GM18868 (cell line): ENCODE measurements at regions not wholly inside any gene's neighbourhood (a gene's known extent, or its start where the extent isn't known, plus 50 kb on each side); places are given as distances from the start of the nearest gene placed in this dataset.

Experiments
- ATAC-seq: cut with Tn5 transposase; IDR thresholded peaks from one replicate; pipeline ENCODE4 v1.9.1; 2021; ENCODE audit warnings: mild to moderate bottlenecking, moderate library complexity; ENCODE audit not compliant: unreplicated experiment

DNA sequence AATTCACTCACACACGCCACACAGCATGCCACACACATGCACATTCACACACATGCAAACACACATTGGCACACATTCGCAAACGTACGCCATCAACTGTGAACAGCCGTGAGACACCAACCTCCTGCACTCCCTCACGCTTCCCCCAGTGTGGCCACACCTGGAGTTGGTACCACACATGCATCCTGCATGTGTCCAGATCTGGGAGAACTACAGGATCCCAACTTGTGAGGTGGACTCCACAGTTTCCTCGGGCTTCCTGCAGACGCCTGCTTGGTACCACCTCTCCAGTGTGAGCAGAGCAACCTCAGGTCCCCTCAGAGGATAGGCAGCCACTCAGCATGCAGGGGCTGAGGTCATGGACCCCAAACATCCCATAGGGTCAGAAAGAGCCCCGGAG, 239.0 kb downstream of the EIPR1 start:
- no peak for ATAC-seq

DNA sequence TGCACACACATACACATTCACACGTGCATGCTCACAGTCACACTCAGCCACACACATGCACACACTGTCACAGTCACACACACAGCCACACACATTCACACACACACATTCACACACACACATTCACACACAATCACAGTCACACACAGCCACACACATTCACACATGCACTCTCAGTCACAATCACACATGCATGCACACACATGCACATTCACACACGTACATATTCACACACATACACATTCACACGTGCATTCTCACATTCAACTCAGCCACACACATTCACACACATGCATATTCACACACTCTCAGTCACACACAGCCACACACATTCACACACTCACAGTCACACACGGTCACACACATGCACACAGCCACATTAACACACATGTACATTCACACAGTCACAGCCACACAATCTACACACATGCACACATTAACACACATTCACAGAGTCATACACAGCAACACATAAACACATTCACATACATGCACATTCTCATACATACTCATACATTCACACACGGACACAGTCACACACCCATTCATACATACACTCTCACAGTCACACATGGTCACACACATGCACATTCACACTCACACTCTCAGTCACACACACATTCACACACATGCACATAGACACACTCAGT, 239.8 kb downstream of the EIPR1 start:
- no peak for ATAC-seq

DNA sequence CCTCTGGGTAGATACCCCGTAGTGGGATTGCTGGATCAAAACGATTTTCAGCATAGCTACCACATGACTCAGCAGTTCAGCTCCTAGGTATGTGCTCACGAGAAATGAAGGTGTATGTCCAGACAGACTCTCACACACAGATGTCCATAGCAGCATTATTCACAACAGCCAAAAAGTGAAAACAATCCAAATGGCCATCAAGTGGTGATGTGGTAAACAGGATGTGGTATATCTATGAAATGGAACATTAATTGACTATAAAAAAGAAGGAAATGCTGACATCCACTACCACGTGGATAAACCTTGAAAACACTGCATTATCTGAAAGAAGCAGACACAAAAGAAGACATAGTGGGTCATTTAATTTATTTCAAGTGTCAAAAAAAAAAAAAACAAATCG, 241.9 kb downstream of the EIPR1 start:
- ATAC-seq, result no peak

DNA sequence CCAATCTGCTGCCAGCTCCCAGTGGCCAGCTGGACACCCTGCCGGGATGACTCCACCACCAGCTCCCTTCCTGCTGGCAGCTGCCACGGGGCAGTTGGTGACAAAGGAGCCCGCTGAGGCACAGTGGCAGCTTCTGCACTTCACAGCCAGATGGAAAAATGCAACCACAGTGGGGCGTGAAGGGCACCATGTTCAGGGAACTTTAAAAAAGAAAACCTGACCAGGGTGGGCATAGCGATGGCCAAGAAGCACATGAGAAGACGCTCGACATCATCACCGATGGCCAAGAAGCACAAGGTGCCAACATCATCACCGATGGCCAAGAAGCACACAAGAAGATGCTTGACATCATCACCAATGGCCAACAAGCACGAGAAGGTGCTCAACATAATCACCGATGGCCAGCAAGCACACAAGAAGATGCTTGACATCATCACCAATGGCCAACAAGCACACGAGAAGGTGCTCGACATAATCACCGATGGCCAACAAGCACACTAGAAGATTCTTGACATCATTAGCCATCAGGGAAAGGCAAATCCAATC, 243.5 kb downstream of the EIPR1 start:
- no peak for ATAC-seq

DNA sequence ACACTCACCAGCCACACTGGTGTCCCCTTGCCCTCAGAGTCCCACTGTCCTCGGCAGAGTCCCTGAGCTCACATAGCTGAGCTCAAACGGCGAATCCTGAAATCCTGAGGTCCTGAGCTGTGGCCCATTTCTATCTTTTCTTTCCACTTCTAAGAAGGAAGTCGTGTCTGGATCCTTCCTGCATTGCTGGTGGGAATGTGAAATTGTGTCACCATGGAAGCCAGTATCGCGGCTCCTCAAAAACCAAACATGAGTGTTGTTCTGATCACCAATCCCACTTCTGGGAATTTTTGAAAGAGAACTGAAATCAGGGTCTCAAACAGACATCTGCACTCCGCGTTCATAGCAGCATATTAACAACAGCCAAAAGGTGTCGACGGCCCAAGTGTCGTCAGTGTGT, 244.7 kb downstream of the EIPR1 start:
- no peak for ATAC-seq

DNA sequence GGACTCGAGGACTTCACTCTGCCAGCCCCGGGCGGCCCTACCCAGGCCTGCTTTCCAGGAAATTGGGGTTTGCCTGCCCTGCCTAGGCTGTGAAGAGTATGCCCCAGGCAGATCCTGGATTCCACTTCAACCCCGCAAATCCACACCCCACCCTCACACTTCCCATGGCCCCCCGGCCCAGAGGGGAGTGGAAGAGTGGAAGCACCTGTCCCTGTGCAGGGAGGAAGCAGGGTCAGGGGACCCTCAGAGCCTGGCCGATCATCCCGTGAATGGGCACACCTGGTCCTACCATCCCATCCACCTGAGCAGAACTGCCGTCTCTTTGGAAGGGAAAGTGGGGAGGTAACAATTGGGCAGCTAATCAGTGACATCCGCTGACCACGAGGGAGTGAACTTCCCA, 245.2 kb downstream of the EIPR1 start:
- ATAC-seq, result no peak

GRCh38 chr2:3131636-3132326, 245.8 kb downstream of the EIPR1 start:
- no peak for ATAC-seq

GRCh38 chr2:3130889-3131635, 246.6 kb downstream of the EIPR1 start:
- no peak for ATAC-seq

GRCh38 chr2:3130444-3130843, 247.2 kb downstream of the EIPR1 start:
- no peak for ATAC-seq

GRCh38 chr2:3129867-3130266, 247.8 kb downstream of the EIPR1 start:
- no peak for ATAC-seq

GRCh38 chr2:3128786-3129185, 248.8 kb downstream of the EIPR1 start:
- ATAC-seq, result no peak

DNA sequence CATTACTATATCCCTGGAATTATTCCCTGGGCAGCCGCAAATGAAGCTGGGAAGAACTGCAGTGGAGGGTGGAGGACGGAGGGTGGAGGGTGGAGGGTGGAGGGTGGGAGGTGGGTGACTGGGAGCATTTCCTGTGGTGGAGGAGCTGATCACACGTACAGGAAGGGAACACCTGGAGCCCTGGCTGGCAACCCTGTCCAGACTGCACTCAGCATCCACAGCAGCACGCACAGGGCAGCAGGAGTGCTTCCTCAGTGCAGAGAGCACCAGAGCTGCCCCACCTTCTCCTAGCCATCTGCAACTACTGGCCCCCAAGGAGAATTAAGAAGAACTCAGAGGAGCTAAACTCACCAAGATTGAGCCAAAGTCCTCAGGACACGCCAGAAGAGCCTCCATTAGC, 249.9 kb downstream of the EIPR1 start:
- ATAC-seq, result no peak

DNA sequence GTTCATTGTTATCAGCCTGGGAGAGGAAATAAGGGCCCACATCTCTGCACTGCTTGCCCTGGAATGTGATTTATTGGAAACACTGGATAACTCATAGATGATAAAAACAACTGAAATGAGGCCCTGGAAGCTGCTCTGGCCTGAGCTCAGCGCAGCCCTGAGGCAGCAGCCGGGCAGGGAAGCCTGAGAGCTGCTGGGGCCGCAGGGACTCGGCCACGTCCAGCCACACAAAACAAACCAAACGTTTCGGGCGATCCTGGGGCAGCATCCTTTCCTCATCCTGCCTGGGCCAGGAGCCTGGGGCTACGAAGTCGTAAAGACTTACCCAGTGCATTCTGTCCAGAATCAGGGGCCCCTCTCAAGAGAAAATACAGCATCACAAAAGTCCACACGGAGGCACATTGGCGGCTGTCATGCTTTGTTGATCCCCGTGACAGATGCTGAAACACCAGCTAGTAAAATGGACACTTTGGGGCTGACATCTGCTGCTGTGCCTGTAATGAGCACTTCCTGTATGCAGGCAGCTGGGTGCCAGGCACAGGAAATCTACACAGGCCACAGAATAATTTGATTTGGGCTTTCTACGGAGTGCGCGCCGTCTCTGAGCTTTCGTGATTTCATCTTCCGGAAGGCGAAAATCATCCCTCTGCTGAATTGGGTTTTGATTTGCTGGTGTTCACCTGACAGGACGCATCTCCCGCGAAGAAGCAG, 250.6 kb downstream of the EIPR1 start:
- no peak for ATAC-seq

DNA sequence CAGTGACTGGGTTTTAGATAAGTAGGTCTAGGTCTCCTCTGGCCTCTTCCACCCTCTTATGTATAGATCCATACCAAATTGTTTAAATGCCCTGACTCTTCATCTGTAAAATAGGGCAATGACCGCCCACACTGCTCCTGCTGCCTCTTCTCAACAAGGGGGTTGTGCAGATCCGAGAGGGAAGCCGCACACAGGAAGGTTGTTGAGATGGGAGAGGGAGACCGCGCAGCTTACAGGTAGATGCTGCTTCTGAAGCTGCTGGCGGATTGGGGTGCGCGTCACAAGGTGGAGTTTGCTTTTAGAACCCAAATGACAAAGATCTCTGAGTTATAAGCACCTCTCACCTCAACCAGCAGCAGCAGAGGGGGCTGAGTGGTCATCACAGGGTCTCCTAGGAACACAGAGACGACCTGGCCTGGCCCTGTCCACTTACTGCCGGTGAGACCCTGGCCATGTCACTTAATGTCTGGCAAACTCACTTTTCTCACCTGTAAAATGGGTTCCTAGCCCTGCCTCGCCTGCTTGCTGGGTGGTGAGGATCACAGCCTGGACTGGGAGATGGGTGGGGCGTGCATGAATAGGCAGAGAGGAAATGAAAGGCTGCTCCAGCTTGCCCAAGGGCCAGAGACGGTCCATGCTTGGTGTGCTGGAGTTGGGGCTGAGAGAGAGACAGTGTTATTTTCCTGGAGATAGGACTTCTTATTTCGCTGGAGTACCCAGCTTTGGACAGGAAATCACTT, 251.3 kb downstream of the EIPR1 start:
- no peak for ATAC-seq

DNA sequence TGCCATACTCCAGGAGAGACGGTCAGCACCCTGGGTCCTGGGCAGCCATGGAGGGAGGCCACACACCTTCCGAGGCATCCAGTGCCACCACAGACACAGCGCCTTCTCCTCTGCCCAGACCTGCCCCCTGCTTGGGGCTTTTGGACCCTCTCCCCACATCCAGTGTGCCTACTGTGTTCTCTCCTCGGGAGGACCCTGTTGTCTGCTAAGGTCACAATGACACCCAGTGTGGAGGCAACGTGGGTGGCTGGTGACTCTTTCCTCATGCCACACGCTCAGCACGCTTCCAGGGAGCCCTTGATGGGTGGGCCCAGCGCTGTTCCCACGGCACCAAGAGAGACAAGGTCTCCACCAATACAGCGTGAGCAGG, 251.9 kb downstream of the EIPR1 start:
- ATAC-seq, result no peak

GRCh38 chr2:3125001-3125760, 252.4 kb downstream of the EIPR1 start:
- no peak for ATAC-seq

- no peak for ATAC-seq
These were observed 255.1 kb downstream of the EIPR1 start for GRCh38 chr2:3122525-3122924.

GRCh38 chr2:3121601-3122000, 256.0 kb downstream of the EIPR1 start:
- ATAC-seq, result no peak

GRCh38 chr2:3117650-3118216, 259.9 kb downstream of the EIPR1 start:
- ATAC-seq, result no peak

DNA sequence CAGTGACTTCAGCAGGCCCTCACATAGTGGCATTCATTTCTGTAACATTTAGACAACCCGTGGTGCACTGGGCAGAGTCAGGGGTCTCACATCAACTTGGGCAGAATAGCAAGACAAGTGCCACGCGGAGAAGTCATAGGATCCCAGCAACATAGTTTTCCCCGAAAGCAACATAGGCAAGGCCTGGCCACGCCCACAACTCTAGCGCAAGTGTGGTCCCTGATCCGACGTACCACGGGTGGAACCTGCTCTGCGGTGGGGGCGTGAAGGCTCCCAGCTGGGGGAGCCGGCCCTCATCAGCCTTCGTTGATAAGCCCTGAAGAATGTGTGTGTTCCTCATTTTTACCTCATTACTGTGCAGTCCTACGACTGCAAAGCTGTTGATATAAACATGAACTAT, 261.2 kb downstream of the EIPR1 start:
- no peak for ATAC-seq
